Liver (tissue), 8 donors: ENCODE measurements at regions not wholly inside any gene's neighbourhood (a gene's known extent, or its start where the extent isn't known, plus 50 kb on each side); places are given as distances from the start of the nearest gene placed in this dataset.

ENCODE experiments used
- DNase-seq: peaks from one replicate; pipeline ENCODE4 v3.0.0-alpha.2; 2017; ENCODE audit warnings: low spot score
- H3K27ac ChIP-seq, 2 donors: one replicate each; pipeline ENCODE4 v1.7.0; 2013; ENCODE audit warnings: inconsistent platforms in 2 of 2, low read length in 2 of 2, control low read depth in 1 of 2, low read depth in 1 of 2, mild to moderate bottlenecking in 1 of 2
- H3K27me3 ChIP-seq, 4 donors: one replicate each; pipeline versions ENCODE4 v1.6.1 to v1.7.0; 2013; ENCODE audit warnings: low read length in 3 of 4, inconsistent platforms in 1 of 4, mild to moderate bottlenecking in 1 of 4, moderate library complexity in 1 of 4; ENCODE audit not compliant: control insufficient read depth in 4 of 4, insufficient read depth in 4 of 4
- H3K36me3 ChIP-seq, 4 donors: one replicate each; pipeline versions ENCODE4 v1.6.1 to v1.7.0; 2013; ENCODE audit warnings: low read length in 3 of 4, mild to moderate bottlenecking in 3 of 4, low read depth in 1 of 4, moderate library complexity in 1 of 4; ENCODE audit not compliant: control insufficient read depth in 4 of 4, insufficient read depth in 3 of 4
- H3K4me1 ChIP-seq, 4 donors: one replicate each; pipeline versions ENCODE4 v1.6.1 to v1.7.0; 2013; ENCODE audit warnings: low read length in 3 of 4, mild to moderate bottlenecking in 3 of 4, moderate library complexity in 1 of 4; ENCODE audit not compliant: control insufficient read depth in 4 of 4, insufficient read depth in 4 of 4
- H3K4me3 ChIP-seq, 3 donors: one replicate each; pipeline versions ENCODE4 v1.6.1 to v1.7.0; 2013; ENCODE audit warnings: low read length in 3 of 3, control low read depth in 1 of 3, low read depth in 1 of 3, mild to moderate bottlenecking in 1 of 3
- H3K9ac ChIP-seq, 2 donors: one replicate each; pipeline ENCODE4 v1.7.0; 2013; ENCODE audit warnings: low read length in 2 of 2, mild to moderate bottlenecking in 2 of 2, moderate library complexity in 2 of 2, control low read depth in 1 of 2, low read depth in 1 of 2
- H3K9me3 ChIP-seq, 4 donors: one replicate each; pipeline versions ENCODE4 v1.6.1 to v1.7.0; 2013; ENCODE audit warnings: low read length in 3 of 4; ENCODE audit not compliant: control insufficient read depth in 4 of 4
- ATF3 ChIP-seq: IDR thresholded peaks from 2 replicates; pipeline ENCODE4 v1.6.1; 2016; ENCODE audit warnings: antibody characterized with exemption
- CTCF ChIP-seq: fragments of 150-350 bp; IDR thresholded peaks from 2 replicates; pipeline ENCODE4 v1.5.1; 2017; ENCODE audit warnings: improper control_type of control experiment, low read depth, low read length; ENCODE audit not compliant: missing input control
- EGR1 ChIP-seq, 2 donors: IDR thresholded peaks; 2 replicates each; pipeline ENCODE4 v1.6.1; 2016 to 2018; ENCODE audit warnings: antibody characterized with exemption in 2 of 2, low read depth in 2 of 2
- FOXA1 ChIP-seq: IDR thresholded peaks from 2 replicates; pipeline ENCODE4 v1.6.1; 2016; ENCODE audit warnings: antibody characterized with exemption
- FOXA2 ChIP-seq: IDR thresholded peaks from 2 replicates; pipeline ENCODE4 v1.6.1; 2016; ENCODE audit warnings: antibody characterized with exemption
- GABPA ChIP-seq, 2 donors: IDR thresholded peaks in 1 of 2; conservative IDR thresholded peaks in 1 of 2; 2 replicates each; pipeline ENCODE4 v1.6.1; 2016; ENCODE audit warnings: antibody characterized with exemption in 2 of 2, mild to moderate bottlenecking in 1 of 2, moderate library complexity in 1 of 2
- HNF4A ChIP-seq, 2 donors: conservative IDR thresholded peaks; 2 replicates each; pipeline ENCODE4 v1.6.1; 2016; ENCODE audit warnings: antibody characterized with exemption in 2 of 2, mild to moderate bottlenecking in 2 of 2
- HNF4G ChIP-seq: IDR thresholded peaks from 2 replicates; pipeline ENCODE4 v1.6.1; 2016; ENCODE audit warnings: antibody characterized with exemption
- JUND ChIP-seq, 2 donors: IDR thresholded peaks; 2 replicates each; pipeline ENCODE4 v1.6.1; 2016; ENCODE audit warnings: antibody characterized with exemption in 2 of 2
- NR2F2 ChIP-seq: IDR thresholded peaks from 2 replicates; pipeline ENCODE4 v1.6.1; 2016; ENCODE audit warnings: antibody characterized with exemption
- RAD21 ChIP-seq, 2 donors: IDR thresholded peaks; 2 replicates each; pipeline ENCODE4 v1.6.1; 2016; ENCODE audit warnings: antibody characterized with exemption in 2 of 2, mild to moderate bottlenecking in 2 of 2
- RXRA ChIP-seq, 2 donors: IDR thresholded peaks; 2 replicates each; pipeline ENCODE4 v1.6.1; 2017 to 2018; ENCODE audit warnings: antibody characterized with exemption in 2 of 2, mild to moderate bottlenecking in 1 of 2
- SP1 ChIP-seq: IDR thresholded peaks from 2 replicates; pipeline ENCODE4 v1.6.1; 2018; ENCODE audit warnings: antibody characterized with exemption, mild to moderate bottlenecking
- TAF1 ChIP-seq: conservative IDR thresholded peaks from 2 replicates; pipeline ENCODE4 v1.6.1; 2016; ENCODE audit warnings: antibody characterized with exemption, mild to moderate bottlenecking
- YY1 ChIP-seq: IDR thresholded peaks from 2 replicates; pipeline ENCODE4 v1.6.1; 2016; ENCODE audit warnings: antibody characterized with exemption, mild to moderate bottlenecking
- ZBTB33 ChIP-seq: IDR thresholded peaks from 2 replicates; pipeline ENCODE4 v1.6.1; 2016; ENCODE audit warnings: antibody characterized with exemption
- whole genome bisulfite sequencing: extraction: QIAGEN DNeasy Blood & Tissue Kit; methylation state at CpG from one replicate; pipeline ENCODE4 v1.1.7; 2013; 5-methylcytosine and 5-hydroxymethylcytosine counted together
- TF ChIP-seq, protein P1 (sequence below): IDR thresholded peaks from 2 replicates; pipeline ENCODE4 v1.6.1; 2016; ENCODE audit warnings: antibody characterized with exemption
- TF ChIP-seq, protein P2 (sequence below): IDR thresholded peaks from 2 replicates; pipeline ENCODE4 v1.6.1; 2016; ENCODE audit warnings: antibody characterized with exemption, mild to moderate bottlenecking
- donor health status: healthy.
- donor health status: healthy.
- donor health status: healthy.
- donor health status: healthy.
- donor health status: healthy.

GRCh38 chr11:28690746-28691145 is 582.6 kb downstream of the METTL15 start:
- Histone ChIP-seq H3K27me3 (no peaks in the 10 kb centered on the region), H3K36me3 (no peaks in the 10 kb centered on the region), H3K4me1 (no peaks in the 10 kb centered on the region), H3K4me3 (no peak overlapping the region), H3K9me3 (no peaks in the 10 kb centered on the region), H3K27ac (no peak overlapping the region), H3K9ac (no peak overlapping the region)
- TF ChIP-seq TAF1 (no peak), SP1 (no peak), HNF4A (conservative IDR thresholded peaks at IDR 0.05) (no peak), FOXA2 (no peak), YY1 (no peak), RXRA (IDR thresholded peaks at IDR 0.05) (no peak), FOXA1 (no peak), CTCF (no peak), ZBTB33 (no peak), RAD21 (IDR thresholded peaks at IDR 0.05) (no peak), NR2F2 (no peak), HNF4G (no peak), GABPA (IDR thresholded peaks at IDR 0.05 in 1 of 2, conservative IDR thresholded peaks at IDR 0.05 in 1 of 2) (no peak), EGR1 (IDR thresholded peaks at IDR 0.05; ENCODE audit: low read depth in 2 of 2) (no peak), ATF3 (no peak), JUND (IDR thresholded peaks at IDR 0.05) (no peak)
- TF ChIP-seq, protein P1, sequence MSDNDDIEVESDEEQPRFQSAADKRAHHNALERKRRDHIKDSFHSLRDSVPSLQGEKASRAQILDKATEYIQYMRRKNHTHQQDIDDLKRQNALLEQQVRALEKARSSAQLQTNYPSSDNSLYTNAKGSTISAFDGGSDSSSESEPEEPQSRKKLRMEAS: no peak
- TF ChIP-seq, protein P2, sequence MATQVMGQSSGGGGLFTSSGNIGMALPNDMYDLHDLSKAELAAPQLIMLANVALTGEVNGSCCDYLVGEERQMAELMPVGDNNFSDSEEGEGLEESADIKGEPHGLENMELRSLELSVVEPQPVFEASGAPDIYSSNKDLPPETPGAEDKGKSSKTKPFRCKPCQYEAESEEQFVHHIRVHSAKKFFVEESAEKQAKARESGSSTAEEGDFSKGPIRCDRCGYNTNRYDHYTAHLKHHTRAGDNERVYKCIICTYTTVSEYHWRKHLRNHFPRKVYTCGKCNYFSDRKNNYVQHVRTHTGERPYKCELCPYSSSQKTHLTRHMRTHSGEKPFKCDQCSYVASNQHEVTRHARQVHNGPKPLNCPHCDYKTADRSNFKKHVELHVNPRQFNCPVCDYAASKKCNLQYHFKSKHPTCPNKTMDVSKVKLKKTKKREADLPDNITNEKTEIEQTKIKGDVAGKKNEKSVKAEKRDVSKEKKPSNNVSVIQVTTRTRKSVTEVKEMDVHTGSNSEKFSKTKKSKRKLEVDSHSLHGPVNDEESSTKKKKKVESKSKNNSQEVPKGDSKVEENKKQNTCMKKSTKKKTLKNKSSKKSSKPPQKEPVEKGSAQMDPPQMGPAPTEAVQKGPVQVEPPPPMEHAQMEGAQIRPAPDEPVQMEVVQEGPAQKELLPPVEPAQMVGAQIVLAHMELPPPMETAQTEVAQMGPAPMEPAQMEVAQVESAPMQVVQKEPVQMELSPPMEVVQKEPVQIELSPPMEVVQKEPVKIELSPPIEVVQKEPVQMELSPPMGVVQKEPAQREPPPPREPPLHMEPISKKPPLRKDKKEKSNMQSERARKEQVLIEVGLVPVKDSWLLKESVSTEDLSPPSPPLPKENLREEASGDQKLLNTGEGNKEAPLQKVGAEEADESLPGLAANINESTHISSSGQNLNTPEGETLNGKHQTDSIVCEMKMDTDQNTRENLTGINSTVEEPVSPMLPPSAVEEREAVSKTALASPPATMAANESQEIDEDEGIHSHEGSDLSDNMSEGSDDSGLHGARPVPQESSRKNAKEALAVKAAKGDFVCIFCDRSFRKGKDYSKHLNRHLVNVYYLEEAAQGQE: no peak
- 79% methylated on average over 2 of the region's 2 CpGs for WGBS
- DNase-seq: no peak
